Ishikawa (cell line): ENCODE measurements at regions not wholly inside any gene's neighbourhood (a gene's known extent, or its start where the extent isn't known, plus 50 kb on each side); places are given as distances from the start of the nearest gene placed in this dataset.

Experiments used
- CEBPB ChIP-seq: IDR thresholded peaks from 2 replicates; pipeline ENCODE4 v1.6.1; 2012
- CREB1 ChIP-seq: IDR thresholded peaks from 2 replicates; pipeline ENCODE4 v1.6.1; 2012; ENCODE audit warnings: low read depth
- EGR1 ChIP-seq: IDR thresholded peaks from 2 replicates; pipeline ENCODE4 v1.6.1; 2012
- EP300 ChIP-seq: IDR thresholded peaks from 2 replicates; pipeline ENCODE4 v1.6.1; 2012; ENCODE audit warnings: borderline replicate concordance
- FOXM1 ChIP-seq: IDR thresholded peaks from 2 replicates; pipeline ENCODE4 v1.6.1; 2012; ENCODE audit warnings: low read depth, borderline replicate concordance
- NFIC ChIP-seq: IDR thresholded peaks from 2 replicates; pipeline ENCODE4 v1.6.1; 2012
- RAD21 ChIP-seq: IDR thresholded peaks from 2 replicates; pipeline ENCODE4 v1.6.1; 2012; ENCODE audit warnings: low read depth
- TAF1 ChIP-seq: IDR thresholded peaks from 2 replicates; pipeline ENCODE4 v1.6.1; 2012; ENCODE audit warnings: low read depth, mild to moderate bottlenecking
- TCF12 ChIP-seq: IDR thresholded peaks from 2 replicates; pipeline ENCODE4 v1.6.1; 2012; ENCODE audit warnings: low read depth
- TEAD4 ChIP-seq: IDR thresholded peaks from 2 replicates; pipeline ENCODE4 v1.6.1; 2012
- YY1 ChIP-seq: IDR thresholded peaks from 2 replicates; pipeline ENCODE4 v1.6.1; 2012; ENCODE audit warnings: low read depth
- ZBTB7A ChIP-seq: IDR thresholded peaks from 2 replicates; pipeline ENCODE4 v1.6.1; 2012; ENCODE audit warnings: low read depth
- TF ChIP-seq, protein P1 (sequence below): IDR thresholded peaks from 2 replicates; pipeline ENCODE4 v1.6.1; 2012
- TF ChIP-seq, protein P2 (sequence below): IDR thresholded peaks from 2 replicates; pipeline ENCODE4 v1.6.1; 2012; ENCODE audit warnings: low read depth, mild to moderate bottlenecking
- TF ChIP-seq, protein P3 (sequence below): IDR thresholded peaks from 2 replicates; pipeline ENCODE4 v1.6.1; 2012

DNA sequence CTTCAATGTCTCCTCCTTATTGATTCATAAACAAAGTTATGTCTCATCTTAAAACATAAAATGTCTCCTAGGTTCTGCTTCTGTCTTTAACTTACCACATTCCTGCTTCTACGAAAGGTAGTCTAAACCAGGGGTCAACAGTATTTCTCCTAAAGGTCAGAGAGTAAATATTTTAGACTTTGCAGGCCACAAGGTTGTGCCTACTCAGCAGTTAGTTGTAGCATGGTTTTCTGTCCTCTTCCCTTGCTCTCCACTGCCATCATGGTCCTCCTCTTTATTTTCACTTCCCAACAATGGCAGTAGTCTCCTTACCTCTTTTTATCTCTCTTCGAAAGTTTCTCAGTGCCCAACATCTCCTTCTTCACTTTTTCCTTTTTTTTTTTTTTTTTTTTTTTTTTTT is 68.3 kb upstream of the LRP1B start:
- TF ChIP-seq TEAD4, result no peak
- TF ChIP-seq CREB1, result no peak
- TF ChIP-seq EGR1, result no peak
- TF ChIP-seq YY1, result no peak
- no peak for TF ChIP-seq CEBPB
- TF ChIP-seq, protein P1, sequence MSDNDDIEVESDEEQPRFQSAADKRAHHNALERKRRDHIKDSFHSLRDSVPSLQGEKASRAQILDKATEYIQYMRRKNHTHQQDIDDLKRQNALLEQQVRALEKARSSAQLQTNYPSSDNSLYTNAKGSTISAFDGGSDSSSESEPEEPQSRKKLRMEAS, result no peak
- TF ChIP-seq TAF1, result no peak
- no peak for TF ChIP-seq TCF12
- TF ChIP-seq, protein P2, sequence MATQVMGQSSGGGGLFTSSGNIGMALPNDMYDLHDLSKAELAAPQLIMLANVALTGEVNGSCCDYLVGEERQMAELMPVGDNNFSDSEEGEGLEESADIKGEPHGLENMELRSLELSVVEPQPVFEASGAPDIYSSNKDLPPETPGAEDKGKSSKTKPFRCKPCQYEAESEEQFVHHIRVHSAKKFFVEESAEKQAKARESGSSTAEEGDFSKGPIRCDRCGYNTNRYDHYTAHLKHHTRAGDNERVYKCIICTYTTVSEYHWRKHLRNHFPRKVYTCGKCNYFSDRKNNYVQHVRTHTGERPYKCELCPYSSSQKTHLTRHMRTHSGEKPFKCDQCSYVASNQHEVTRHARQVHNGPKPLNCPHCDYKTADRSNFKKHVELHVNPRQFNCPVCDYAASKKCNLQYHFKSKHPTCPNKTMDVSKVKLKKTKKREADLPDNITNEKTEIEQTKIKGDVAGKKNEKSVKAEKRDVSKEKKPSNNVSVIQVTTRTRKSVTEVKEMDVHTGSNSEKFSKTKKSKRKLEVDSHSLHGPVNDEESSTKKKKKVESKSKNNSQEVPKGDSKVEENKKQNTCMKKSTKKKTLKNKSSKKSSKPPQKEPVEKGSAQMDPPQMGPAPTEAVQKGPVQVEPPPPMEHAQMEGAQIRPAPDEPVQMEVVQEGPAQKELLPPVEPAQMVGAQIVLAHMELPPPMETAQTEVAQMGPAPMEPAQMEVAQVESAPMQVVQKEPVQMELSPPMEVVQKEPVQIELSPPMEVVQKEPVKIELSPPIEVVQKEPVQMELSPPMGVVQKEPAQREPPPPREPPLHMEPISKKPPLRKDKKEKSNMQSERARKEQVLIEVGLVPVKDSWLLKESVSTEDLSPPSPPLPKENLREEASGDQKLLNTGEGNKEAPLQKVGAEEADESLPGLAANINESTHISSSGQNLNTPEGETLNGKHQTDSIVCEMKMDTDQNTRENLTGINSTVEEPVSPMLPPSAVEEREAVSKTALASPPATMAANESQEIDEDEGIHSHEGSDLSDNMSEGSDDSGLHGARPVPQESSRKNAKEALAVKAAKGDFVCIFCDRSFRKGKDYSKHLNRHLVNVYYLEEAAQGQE, result no peak
- TF ChIP-seq RAD21, result no peak
- TF ChIP-seq EP300, result no peak
- no peak for TF ChIP-seq FOXM1

DNA sequence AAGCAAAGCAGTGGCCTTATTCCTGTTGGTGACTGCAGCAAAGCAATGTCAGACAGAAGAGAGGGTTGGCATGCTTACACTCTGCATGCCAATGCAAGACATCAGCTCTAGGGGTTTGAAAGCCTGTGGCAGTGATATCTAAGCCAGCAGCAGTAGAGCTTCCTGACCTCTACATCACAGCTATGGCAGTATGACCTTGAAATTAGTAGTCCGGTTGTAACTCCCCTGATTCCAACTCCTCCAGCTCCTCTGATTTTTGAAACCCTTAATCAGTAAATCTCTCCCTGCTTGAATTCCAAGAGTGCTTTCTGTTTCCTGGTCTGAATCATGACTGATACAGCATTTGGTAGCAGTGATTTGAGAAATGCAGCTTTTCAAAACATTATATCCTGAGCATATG is 60.0 kb upstream of the LRP1B start:
- no peak for TF ChIP-seq RAD21
- TF ChIP-seq, protein P1, result no peak
- no peak for TF ChIP-seq TCF12
- TF ChIP-seq TEAD4, result no peak
- TF ChIP-seq CEBPB, result no peak

DNA sequence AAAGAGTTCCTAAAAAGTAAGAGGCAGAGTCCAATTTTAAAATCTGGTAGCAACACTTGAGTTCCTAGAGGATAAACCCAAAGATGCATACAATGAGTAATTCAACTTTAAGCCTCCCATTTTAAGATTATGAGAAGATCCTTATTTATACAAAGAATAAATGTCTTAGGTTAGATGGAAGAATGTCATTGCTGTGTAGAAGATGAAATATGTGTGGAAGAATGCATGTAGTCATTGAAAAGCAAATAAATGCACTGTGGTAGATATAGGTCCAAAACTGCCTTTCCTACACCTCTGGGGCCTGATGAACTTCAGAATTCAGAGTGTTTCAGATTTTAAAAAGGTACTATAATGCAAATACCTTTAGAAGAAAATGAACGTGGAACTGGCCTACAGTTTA is 58.7 kb upstream of the LRP1B start:
- no peak for TF ChIP-seq TCF12
- TF ChIP-seq FOXM1, result no peak
- TF ChIP-seq, protein P3, sequence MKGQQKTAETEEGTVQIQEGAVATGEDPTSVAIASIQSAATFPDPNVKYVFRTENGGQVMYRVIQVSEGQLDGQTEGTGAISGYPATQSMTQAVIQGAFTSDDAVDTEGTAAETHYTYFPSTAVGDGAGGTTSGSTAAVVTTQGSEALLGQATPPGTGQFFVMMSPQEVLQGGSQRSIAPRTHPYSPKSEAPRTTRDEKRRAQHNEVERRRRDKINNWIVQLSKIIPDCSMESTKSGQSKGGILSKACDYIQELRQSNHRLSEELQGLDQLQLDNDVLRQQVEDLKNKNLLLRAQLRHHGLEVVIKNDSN, result no peak
- TF ChIP-seq, protein P1, result no peak
- TF ChIP-seq, protein P2, result no peak
- no peak for TF ChIP-seq TEAD4
- TF ChIP-seq CREB1, result no peak
- no peak for TF ChIP-seq EP300
- no peak for TF ChIP-seq TAF1
- no peak for TF ChIP-seq RAD21
- TF ChIP-seq NFIC, result no peak
- TF ChIP-seq ZBTB7A, result no peak
- TF ChIP-seq EGR1, result no peak
- TF ChIP-seq CEBPB, result no peak
- TF ChIP-seq YY1, result no peak

DNA sequence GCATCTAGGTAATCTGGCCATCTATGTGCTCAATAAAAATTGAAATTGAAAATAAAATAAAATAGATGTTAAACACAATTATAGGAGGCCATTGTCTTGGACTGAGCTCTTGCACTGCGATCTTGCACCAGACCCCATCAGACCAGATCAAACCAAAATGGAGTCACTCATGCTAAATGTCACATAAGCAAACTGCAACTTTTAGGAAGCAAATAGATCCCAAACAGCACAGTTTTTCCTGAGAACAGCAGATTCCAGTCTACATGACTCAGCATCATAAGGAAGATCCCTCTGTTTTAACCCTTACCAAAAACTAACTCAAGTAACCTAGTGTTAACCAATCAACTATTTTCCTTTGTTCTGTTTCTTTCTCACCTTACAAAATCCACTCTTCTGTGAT is 57.7 kb upstream of the LRP1B start:
- TF ChIP-seq CREB1 (no peak), ZBTB7A (no peak), TCF12 (no peak), YY1 (no peak), FOXM1 (no peak), CEBPB (no peak), TAF1 (no peak), RAD21 (no peak), EGR1 (no peak), TEAD4 (no peak), EP300 (no peak), NFIC (no peak)
- TF ChIP-seq, protein P1, result no peak
- TF ChIP-seq, protein P2, result no peak
- TF ChIP-seq, protein P3, result no peak
